WI38 (cell line): ENCODE measurements at regions not wholly inside any gene's neighbourhood (a gene's known extent, or its start where the extent isn't known, plus 50 kb on each side); places are given as distances from the start of the nearest gene placed in this dataset.

Experiments
- H3K4me3 ChIP-seq: 2 replicates; pipeline ENCODE4 v1.5.1; 2011; ENCODE audit warnings: low read depth, mild to moderate bottlenecking, control low read depth, low read length
- CTCF ChIP-seq: IDR thresholded peaks from 2 replicates; pipeline ENCODE4 v1.5.1; 2012; ENCODE audit warnings: low read depth, mild to moderate bottlenecking, control low read depth, low read length

- no peak overlapping the region for H3K4me3 ChIP-seq
- no peak for TF ChIP-seq CTCF
Measured at GRCh38 chr6:82030761-82031503, 216.6 kb downstream of the IBTK start.

DNA sequence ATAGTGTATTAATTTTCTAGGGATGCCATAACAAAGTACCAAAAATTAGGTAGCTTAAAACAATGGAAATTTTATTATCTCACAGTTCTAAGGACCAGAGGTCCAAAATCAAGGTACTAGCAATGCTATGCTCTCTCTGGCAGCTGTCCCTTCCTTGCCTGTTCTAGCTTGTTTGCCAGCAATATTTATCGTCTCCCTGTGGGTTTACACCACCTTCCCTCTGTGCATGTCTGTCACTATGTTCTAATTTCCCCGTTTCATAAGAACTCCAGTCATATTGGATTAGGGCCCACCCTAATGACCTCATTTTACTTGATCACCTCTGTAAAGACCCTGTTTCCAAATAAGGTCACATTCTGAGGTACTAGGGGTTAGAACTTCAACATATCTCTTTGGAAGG lies 217.2 kb downstream of the IBTK start:
- no peak for TF ChIP-seq CTCF
- H3K4me3 ChIP-seq = no peak overlapping the region

DNA sequence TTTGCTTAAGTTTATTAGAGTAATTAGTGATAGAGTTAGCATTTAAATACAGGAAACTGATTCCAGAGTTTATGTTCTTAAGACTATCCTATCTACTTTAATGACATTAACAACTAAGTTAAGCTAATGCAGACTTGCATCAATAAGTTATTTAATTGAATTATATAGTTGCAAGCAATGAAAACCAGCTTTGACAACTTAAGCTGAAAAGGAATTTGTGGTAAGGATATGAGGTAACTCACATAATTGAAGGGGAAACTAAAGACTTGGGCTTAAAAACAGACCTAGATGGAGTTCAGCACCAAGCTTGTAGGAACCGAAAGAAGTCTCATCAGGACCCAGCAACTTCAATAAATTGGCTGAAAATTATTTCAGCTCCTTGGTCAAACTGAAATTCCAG lies 222.3 kb downstream of the IBTK start:
- H3K4me3 ChIP-seq = no peak overlapping the region
- TF ChIP-seq CTCF = no peak

DNA sequence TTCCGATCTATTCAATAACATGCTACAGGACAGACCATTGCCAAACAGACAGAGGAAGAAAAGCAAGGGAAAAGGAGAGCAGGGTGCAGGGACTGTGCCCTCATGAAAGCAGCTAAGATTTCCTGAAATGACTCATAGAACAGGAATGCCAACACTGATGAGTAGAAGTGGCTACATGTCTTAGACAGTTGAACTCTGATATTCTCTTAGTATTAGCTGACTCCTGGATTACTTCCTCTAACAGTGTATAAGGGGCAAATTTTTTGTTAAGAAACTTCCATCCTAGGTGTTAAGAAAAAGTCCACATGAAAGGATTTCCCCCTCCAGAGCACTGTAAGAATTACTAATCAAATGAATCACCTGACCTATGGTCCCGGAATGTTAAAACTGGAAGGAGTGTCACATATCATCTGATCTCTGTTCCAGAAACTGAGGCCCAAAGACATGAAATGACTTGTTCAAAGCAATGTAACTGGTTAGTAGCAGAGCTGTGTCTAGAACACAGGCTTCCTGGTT lies 224.9 kb downstream of the IBTK start:
- TF ChIP-seq CTCF = no peak
- no peak overlapping the region for H3K4me3 ChIP-seq

DNA sequence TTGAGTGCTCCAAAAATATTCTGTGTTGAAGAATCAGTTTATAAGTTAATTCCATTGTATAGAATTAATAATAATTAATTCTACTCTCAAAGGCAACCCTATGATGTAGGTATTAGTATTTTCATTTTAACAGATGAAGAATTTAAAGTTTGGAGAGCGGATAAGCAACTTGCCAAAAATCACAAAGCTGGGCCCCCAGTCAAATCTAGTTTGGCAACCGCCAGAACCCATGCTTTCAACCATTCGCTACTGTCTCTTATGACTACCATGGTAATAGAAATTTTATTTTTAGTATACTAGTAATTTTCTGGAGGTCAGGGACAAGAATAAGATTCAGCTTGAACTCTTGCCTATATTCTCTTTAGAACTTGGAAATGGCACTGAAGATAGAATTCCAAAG lies 229.8 kb downstream of the IBTK start:
- no peak for TF ChIP-seq CTCF

DNA sequence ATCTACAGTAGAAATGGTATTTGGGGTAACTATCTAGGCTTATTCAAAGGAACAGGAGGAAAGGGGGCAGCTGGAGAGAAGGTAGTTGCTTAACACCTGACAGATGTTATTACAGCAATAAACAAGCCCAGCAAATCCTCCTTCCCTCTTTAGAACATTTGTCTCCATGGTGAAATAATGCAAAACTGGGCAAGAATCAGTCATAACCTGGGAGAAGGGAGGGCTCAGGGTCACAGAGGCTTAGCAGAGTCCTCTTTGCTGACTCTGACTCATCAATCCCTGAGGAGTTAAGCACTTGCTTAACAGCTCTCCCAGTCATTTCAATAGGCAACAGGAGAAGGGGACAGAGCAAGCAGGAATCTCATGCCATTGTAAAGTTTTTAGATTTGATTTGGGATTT lies 230.3 kb downstream of the IBTK start:
- H3K4me3 ChIP-seq = no peak overlapping the region
- TF ChIP-seq CTCF = no peak

More for the DNA sequence above, 229.8 kb downstream of the IBTK start:
- no peak overlapping the region for H3K4me3 ChIP-seq

- no peak for TF ChIP-seq CTCF
- no peak overlapping the region for H3K4me3 ChIP-seq
Measured at GRCh38 chr6:82015526-82015925, 232.0 kb downstream of the IBTK start.
